Activated CD4-positive, alpha-beta memory T cell treated with anti-CD3 and anti-CD28 coated beads for 36 hours (primary cell): ENCODE measurements at regions not wholly inside any gene's neighbourhood (a gene's known extent, or its start where the extent isn't known, plus 50 kb on each side); places are given as distances from the start of the nearest gene placed in this dataset.

Source experiments
- CTCF ChIA-PET: fragments of 350-600 bp; sonication (Branson Sonifier 250); formaldehyde crosslinking; loops from one replicate; lab custom pipeline; 2021; ENCODE audit warnings: antibody characterized with exemption, inconsistent platforms; lab: Charles Lee
- POLR2A ChIA-PET: fragments of 350-600 bp; sonication (Branson Sonifier 250); formaldehyde crosslinking; loops from one replicate; lab custom pipeline; 2021; ENCODE audit warnings: antibody characterized with exemption; lab: Charles Lee
- DNase-seq: peaks from one replicate; pipeline ENCODE4 v3.0.0-alpha.2; 2020
- H3K27ac Mint-ChIP-seq: one replicate; pipeline ENCODE4 v1.8.0; 2021; ENCODE audit warnings: mixed read lengths
- H3K27me3 Mint-ChIP-seq: one replicate; pipeline ENCODE4 v1.8.0; 2021; ENCODE audit warnings: mixed read lengths
- H3K36me3 Mint-ChIP-seq: one replicate; pipeline ENCODE4 v1.8.0; 2021; ENCODE audit warnings: mixed read lengths
- H3K4me1 Mint-ChIP-seq: one replicate; pipeline ENCODE4 v1.8.0; 2021; ENCODE audit warnings: low read depth, mixed read lengths
- H3K4me3 Mint-ChIP-seq: one replicate; pipeline ENCODE4 v1.8.0; 2021; ENCODE audit warnings: mild to moderate bottlenecking, mixed read lengths
- H3K9me3 Mint-ChIP-seq: one replicate; pipeline ENCODE4 v1.8.0; 2021; ENCODE audit warnings: mixed read lengths
- intact Hi-C: fragments of 100-400 bp; cut with micrococcal nuclease; formaldehyde crosslinking; loops from one replicate; pipeline ENCODE4 v1.15.1; 2023

DNA sequence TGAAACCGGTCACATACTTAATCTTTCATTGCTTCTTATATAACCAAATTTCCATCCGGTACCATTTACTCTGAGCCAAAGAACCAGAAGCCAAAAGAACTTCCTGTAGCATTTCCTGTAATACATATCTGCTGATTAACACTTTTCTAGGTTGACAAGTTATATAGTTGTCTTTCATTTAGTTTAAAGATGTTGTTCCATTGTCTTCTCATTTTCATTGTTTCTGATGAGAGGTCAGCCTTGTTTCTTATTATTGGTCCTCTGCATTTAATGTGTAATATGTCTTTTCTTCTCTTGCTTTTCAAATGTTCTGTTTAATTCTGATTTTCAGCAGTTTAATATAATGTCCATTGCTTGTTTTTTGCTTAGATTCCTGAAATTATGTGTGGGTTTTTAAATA lies 214.5 kb upstream of the CCN2 start:
- DNase-seq = no peak
- Mint-ChIP-seq H3K4me3 (no peak overlapping the region), H3K27ac (no peak overlapping the region), H3K27me3 (no peaks in the 10 kb centered on the region), H3K9me3 (no peaks in the 10 kb centered on the region), H3K4me1 (no peaks in the 10 kb centered on the region), H3K36me3 (no peaks in the 10 kb centered on the region)
- CTCF ChIA-PET = no interaction called here
- intact Hi-C loops = no loop called here
- POLR2A ChIA-PET = no interaction called here

DNA sequence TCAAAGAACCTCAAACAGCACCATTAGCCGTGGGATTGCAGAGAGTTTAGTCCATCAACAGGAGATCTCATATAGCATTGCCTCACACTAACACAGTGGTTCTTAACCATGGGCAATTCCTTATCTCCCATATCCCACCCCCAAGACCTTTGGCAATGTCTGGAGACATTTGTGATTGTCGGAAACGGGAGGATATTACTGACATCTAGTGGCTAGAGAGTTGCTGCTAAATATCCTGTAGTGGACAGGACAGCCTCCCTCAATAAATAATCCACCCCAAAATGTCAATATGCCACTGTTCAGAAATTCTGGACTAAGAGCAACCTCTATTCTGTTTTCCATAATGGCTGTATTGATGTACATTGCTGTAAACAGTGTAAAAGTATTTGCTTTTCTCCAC lies 210.1 kb upstream of the CCN2 start:
- no peaks in the 10 kb centered on the region for H3K36me3 Mint-ChIP-seq
- CTCF ChIA-PET = no interaction called here
- POLR2A ChIA-PET = no interaction called here
- no peak overlapping the region for H3K27ac Mint-ChIP-seq
- intact Hi-C loops = no loop called here
- no peak for DNase-seq
- H3K9me3 Mint-ChIP-seq = no peaks in the 10 kb centered on the region
- H3K4me1 Mint-ChIP-seq = no peaks in the 10 kb centered on the region
- no peak overlapping the region for H3K4me3 Mint-ChIP-seq
- no peaks in the 10 kb centered on the region for H3K27me3 Mint-ChIP-seq

DNA sequence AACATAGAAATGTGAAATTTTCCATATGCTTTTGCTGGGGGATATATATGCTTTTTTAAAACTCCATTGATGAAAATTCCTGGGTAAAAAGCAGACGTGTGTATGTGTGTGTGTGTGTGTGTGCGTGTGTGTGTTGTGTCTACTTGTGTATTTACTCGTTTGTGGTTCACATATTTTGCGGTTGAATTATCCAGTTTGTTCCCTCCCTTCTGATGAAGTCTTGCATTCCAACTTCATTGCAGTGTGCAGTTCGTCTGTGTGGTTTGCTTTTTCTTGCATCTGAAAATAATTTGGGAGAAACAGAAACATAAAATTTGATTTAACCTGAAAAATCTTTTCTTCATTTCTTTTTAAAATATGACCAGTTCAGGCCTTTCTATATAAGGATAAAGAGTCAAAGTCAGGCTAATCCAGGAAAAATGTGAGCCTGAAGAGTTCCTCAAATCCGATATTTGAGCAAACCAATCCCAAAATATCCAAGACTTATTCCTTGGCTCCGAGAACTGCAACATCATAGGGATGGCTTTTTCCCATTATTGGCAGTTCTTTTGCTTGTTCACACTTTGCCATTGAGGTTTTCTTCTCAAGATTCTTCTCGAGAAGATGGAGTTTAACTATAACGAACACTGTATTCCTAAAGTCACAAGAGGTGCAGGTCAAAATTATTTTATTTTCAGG lies 202.2 kb upstream of the CCN2 start:
- no peaks in the 10 kb centered on the region for H3K9me3 Mint-ChIP-seq
- no peaks in the 10 kb centered on the region for H3K4me1 Mint-ChIP-seq
- DNase-seq = no peak
- no peak overlapping the region for H3K27ac Mint-ChIP-seq
- CTCF ChIA-PET = no interaction called here
- POLR2A ChIA-PET = no interaction called here
- H3K36me3 Mint-ChIP-seq = no peaks in the 10 kb centered on the region
- no peak overlapping the region for H3K4me3 Mint-ChIP-seq
- intact Hi-C loops = no loop called here
- peaks cover 2% of the 10 kb centered on the region for H3K27me3 Mint-ChIP-seq

DNA sequence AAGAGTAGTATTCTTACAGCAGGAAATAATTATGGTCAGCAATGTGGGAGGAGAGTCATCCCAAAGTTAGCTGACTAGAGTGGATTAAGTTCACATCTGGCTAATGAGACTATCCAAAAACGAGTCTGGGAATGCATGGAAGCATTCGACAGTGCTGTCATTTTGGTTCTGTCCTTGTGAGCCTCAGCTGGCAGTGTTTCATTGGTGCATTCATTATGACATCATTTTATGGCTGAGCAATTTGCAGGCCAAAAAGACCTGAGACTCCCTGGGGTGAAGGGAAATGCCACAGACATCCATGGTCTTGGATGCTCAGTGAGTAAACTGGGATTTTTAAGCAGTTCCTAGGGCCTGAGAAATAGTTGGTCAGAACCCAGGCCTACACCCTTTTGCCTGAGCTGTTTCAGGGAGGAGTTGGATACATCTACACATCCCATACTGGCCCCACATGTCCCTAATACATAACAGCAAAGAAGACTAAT lies 196.4 kb upstream of the CCN2 start:
- H3K27me3 Mint-ChIP-seq = no peaks in the 10 kb centered on the region
- intact Hi-C loops = no loop called here
- H3K9me3 Mint-ChIP-seq = no peaks in the 10 kb centered on the region
- H3K4me3 Mint-ChIP-seq = no peak overlapping the region
- ChIA-PET POLR2A (no interaction called here), CTCF (no interaction called here)
- no peaks in the 10 kb centered on the region for H3K36me3 Mint-ChIP-seq
- no peak overlapping the region for H3K27ac Mint-ChIP-seq
- no peaks in the 10 kb centered on the region for H3K4me1 Mint-ChIP-seq
- DNase-seq = no peak

DNA sequence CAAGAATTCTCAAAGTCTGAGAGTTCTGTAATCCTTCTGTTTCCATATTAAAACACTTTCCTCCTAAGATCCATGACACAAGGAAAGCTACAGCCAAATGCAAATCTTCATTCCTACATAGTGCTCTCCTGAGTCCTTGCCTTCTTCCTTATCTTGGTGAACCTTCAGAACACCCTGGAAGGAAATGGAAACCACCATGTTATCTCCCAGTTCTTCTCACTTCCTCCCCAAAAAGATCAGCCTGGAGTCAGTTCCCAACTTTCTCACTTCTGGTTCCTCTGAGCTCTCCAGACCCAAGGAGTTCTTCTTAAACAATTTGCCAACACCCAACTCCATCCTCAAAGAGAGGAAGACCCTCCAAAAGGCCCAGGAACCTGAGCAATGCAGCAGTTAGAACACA lies 193.3 kb upstream of the CCN2 start:
- ChIA-PET POLR2A (no interaction called here), CTCF (no interaction called here)
- intact Hi-C loops = no loop called here
- no peaks in the 10 kb centered on the region for H3K9me3 Mint-ChIP-seq
- no peak overlapping the region for H3K4me3 Mint-ChIP-seq
- no peaks in the 10 kb centered on the region for H3K4me1 Mint-ChIP-seq
- no peak overlapping the region for H3K27ac Mint-ChIP-seq
- no peak for DNase-seq
- no peaks in the 10 kb centered on the region for H3K36me3 Mint-ChIP-seq
- H3K27me3 Mint-ChIP-seq = no peaks in the 10 kb centered on the region

DNA sequence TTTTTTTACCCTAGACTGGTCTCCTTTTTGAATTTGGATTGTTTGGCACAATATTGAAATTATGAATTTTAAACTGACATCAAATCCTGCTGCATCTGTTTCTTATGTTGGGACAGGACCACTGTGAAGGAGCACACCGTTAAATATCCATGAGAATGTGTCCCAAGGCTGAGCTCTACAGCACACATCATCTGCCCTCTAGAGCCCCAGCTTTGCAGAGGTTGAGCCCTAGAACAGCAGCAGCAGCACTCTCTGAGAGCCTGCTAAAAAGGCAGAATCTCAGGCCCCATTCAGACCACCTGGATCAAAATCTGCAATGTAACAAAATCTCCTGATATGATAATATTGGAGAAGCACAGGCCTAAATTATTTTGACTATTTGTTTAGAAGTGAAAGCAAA lies 192.1 kb upstream of the CCN2 start:
- ChIA-PET CTCF (interaction anchor here (0.6 kb wide), 1 partner anchor 126 kb away, joined by 6 read pairs; no protein-coding TSS in a partner anchor), POLR2A (no interaction called here)
- H3K36me3 Mint-ChIP-seq = no peaks in the 10 kb centered on the region
- H3K27me3 Mint-ChIP-seq = no peaks in the 10 kb centered on the region
- H3K27ac Mint-ChIP-seq = no peak overlapping the region
- intact Hi-C loops = no loop called here
- DNase-seq = no peak
- H3K4me3 Mint-ChIP-seq = no peak overlapping the region
- no peaks in the 10 kb centered on the region for H3K9me3 Mint-ChIP-seq
- H3K4me1 Mint-ChIP-seq = no peaks in the 10 kb centered on the region

DNA sequence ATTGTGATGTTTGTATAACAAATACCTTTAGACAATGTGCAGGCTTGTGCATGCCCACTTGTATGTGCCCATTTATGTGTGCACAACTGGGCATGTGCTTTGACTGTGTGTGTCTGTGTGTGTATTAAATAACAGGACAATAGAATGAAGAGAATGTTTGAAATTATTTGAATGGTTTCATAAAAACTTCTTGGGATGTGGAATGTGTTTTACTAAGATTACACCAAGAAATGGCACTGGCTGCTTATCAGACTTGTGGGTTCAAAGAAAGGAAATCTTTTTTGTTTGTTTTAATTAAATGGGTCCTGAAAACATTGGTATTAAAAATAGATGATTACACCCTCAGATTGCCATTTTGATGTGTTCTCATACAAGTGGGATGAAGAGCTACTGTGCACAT lies 191.6 kb upstream of the CCN2 start:
- no peak overlapping the region for H3K27ac Mint-ChIP-seq
- intact Hi-C loops = no loop called here
- no peaks in the 10 kb centered on the region for H3K9me3 Mint-ChIP-seq
- no peaks in the 10 kb centered on the region for H3K36me3 Mint-ChIP-seq
- no peaks in the 10 kb centered on the region for H3K4me1 Mint-ChIP-seq
- no peaks in the 10 kb centered on the region for H3K27me3 Mint-ChIP-seq
- ChIA-PET CTCF (no interaction called here), POLR2A (no interaction called here)
- H3K4me3 Mint-ChIP-seq = no peak overlapping the region
- DNase-seq = no peak

DNA sequence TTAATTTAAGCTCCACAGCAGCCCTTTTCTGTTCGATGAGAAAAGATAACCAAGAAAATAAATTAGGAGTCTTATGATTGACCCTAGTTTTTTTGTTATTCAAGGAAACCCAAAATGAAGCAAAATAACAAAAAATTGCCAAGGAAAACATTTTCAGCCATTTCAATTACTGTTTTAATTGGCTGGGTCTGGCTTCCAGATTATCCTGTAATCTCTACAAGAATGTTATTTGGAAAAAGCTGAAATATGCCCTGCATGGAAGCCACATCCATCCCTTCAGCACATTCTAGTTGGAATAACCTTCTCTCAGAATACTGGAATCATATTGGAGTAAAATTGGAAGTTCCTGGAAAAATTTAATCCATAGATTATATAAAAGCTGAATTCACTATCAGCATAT lies 191.1 kb upstream of the CCN2 start:
- Mint-ChIP-seq H3K9me3 (no peaks in the 10 kb centered on the region), H3K4me1 (no peaks in the 10 kb centered on the region), H3K27ac (no peak overlapping the region), H3K36me3 (no peaks in the 10 kb centered on the region), H3K4me3 (no peak overlapping the region), H3K27me3 (no peaks in the 10 kb centered on the region)
- intact Hi-C loops = no loop called here
- ChIA-PET POLR2A (no interaction called here), CTCF (interaction anchor here (0.5 kb wide), 1 partner anchor 479 kb away, joined by 3 read pairs; no protein-coding TSS in a partner anchor)
- no peak for DNase-seq

DNA sequence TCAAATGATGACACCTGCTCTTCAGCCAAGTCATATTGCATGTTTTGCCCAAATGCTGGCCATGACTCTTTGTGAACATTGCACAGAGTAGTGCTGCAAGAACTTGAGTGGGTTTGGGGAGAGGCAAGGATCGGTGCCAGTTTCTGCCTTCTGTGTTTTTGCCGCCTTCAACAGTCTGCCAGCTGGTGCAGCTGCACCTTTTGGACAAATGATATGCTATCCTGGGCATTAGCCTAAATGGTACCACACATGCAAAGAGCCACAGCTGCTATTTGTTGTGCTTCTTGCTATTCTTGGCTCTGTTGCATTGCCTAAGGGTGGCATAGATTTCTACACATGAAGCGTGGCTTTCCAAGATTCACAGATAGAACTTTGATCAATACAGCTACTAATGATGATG lies 189.0 kb upstream of the CCN2 start:
- no peaks in the 10 kb centered on the region for H3K9me3 Mint-ChIP-seq
- ChIA-PET POLR2A (no interaction called here), CTCF (interaction anchor here (0.9 kb wide), 1 partner anchor 140 kb away, joined by 3 read pairs; no protein-coding TSS in a partner anchor)
- H3K4me3 Mint-ChIP-seq = no peak overlapping the region
- no peaks in the 10 kb centered on the region for H3K4me1 Mint-ChIP-seq
- H3K36me3 Mint-ChIP-seq = no peaks in the 10 kb centered on the region
- intact Hi-C loops = no loop called here
- no peak overlapping the region for H3K27ac Mint-ChIP-seq
- DNase-seq = no peak
- no peaks in the 10 kb centered on the region for H3K27me3 Mint-ChIP-seq

DNA sequence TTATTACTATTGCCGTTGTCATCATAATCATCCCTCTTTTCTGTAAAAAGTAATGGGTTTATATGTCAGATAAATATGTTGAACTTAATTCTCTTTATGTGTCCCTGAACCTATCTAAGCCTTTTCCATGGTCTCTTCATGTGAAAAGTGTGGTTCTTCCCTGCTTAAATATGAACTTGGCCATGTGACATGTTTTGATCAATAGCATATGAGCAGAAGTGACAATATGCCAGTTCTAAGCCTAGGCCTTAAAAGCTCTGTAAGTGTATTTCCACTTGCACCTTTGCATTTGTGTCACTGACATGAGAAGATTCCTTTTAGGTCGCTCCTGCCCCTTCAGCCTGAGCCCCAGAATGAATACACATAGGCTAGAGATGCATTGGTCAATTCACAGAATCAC lies 188.4 kb upstream of the CCN2 start:
- Mint-ChIP-seq H3K36me3 (no peaks in the 10 kb centered on the region), H3K9me3 (no peaks in the 10 kb centered on the region), H3K4me1 (no peaks in the 10 kb centered on the region), H3K27me3 (no peaks in the 10 kb centered on the region), H3K4me3 (no peak overlapping the region), H3K27ac (no peak overlapping the region)
- CTCF ChIA-PET = no interaction called here
- no peak for DNase-seq
- intact Hi-C loops = no loop called here
- POLR2A ChIA-PET = no interaction called here

DNA sequence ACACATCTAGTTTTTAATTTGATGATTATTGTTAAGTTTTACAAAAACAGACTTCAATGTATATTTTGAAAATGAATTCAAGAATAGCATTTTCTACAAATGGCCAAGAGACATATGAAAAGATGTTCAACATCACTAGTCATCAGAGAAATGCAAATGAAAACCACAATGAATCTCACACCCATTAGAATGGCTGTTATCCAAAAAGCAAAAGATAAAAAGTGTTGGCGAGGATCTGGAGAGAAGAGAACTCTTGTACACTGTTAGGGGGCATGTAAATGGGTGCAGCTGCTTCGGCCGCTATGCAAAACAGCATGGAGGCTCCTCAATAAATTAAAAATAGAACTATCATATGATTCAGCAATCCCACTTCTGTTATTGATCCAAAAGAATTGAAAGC lies 185.8 kb upstream of the CCN2 start:
- Mint-ChIP-seq H3K27me3 (no peaks in the 10 kb centered on the region), H3K4me1 (no peaks in the 10 kb centered on the region), H3K27ac (no peak overlapping the region), H3K4me3 (no peak overlapping the region), H3K9me3 (no peaks in the 10 kb centered on the region), H3K36me3 (no peaks in the 10 kb centered on the region)
- intact Hi-C loops = no loop called here
- ChIA-PET POLR2A (no interaction called here), CTCF (no interaction called here)
- DNase-seq = no peak

DNA sequence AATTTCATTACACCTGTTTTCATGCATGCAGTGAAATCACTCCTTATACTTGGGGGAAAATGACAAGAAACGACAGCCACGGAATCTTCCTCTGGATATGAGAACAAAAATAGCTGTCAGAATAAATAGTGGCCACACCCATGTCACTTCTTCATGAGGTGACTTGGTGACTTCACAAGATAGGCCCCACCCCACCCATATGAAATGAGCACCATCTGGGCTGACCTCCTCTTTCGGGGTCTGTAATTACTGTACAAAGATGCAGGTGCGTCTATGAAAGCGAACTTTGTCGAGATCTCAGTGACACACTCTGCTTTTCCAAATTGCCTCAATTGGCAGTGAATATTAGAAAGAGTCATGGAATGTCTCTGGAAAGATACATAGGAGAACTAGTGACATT lies 184.2 kb upstream of the CCN2 start:
- CTCF ChIA-PET = no interaction called here
- H3K27me3 Mint-ChIP-seq = peaks cover 5% of the 10 kb centered on the region

DNA sequence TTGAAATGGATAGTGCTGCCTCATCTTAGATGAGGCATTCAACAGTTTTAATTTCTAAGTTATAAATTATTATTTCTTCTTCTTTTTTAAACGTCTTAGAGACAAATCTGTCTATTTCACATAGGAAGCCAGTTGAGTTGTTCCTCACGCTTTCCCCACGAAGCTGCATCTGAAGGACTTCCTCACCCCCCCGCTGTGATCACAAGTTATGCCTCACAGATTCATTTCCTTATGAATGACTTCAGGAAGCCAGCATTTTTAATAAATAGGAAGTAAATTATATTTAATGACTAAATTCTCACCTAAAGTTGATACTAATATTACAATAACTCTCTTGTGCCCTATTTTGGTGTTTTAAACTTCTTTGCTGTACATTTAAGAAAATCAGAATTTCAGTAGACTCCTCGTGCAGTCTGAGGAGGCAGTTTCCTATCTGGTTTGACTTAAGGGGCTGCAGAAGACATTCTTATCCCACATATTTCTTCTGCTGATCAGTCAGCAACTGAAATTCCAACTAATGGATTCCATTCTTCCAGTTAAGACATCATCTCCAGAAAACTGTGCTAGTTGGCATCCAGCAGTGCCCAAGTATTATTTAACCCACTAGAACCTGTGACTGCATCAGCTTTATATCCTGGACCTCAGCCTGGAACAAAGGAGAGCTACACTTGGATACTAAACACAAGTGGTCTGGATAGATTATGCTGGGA lies 182.7 kb upstream of the CCN2 start:
- Mint-ChIP-seq H3K9me3 (no peaks in the 10 kb centered on the region), H3K36me3 (no peaks in the 10 kb centered on the region), H3K4me1 (no peaks in the 10 kb centered on the region), H3K27me3 (peaks cover 8% of the 10 kb centered on the region), H3K27ac (no peak overlapping the region), H3K4me3 (no peak overlapping the region)
- DNase-seq = no peak
- intact Hi-C loops = no loop called here
- ChIA-PET POLR2A (no interaction called here), CTCF (no interaction called here)

More for the DNA sequence above, 184.2 kb upstream of the CCN2 start:
- Mint-ChIP-seq H3K36me3 (no peaks in the 10 kb centered on the region), H3K27ac (no peak overlapping the region), H3K9me3 (no peaks in the 10 kb centered on the region), H3K4me1 (no peaks in the 10 kb centered on the region), H3K4me3 (no peak overlapping the region)
- POLR2A ChIA-PET = no interaction called here
- intact Hi-C loops = no loop called here
- DNase-seq = no peak
